H1 (cell line): ENCODE measurements at regions not wholly inside any gene's neighbourhood (a gene's known extent, or its start where the extent isn't known, plus 50 kb on each side); places are given as distances from the start of the nearest gene placed in this dataset.

Source experiments
- FOSL1 ChIP-seq: IDR thresholded peaks from 2 replicates; pipeline ENCODE4 v1.6.1; 2011; ENCODE audit warnings: mild to moderate bottlenecking, low read depth, low read length, moderate library complexity; ENCODE audit not compliant: insufficient read depth
- RAD21 ChIP-seq, 2 experiments: IDR thresholded peaks in 1 of 2; conservative IDR thresholded peaks in 1 of 2; 2 replicates each; pipeline ENCODE4 v1.6.1; 2011; ENCODE audit warnings: low read depth in 2 of 2, low read length in 2 of 2, improper control_type of control experiment in 1 of 2, inconsistent platforms in 1 of 2, mild to moderate bottlenecking in 1 of 2, moderate library complexity in 1 of 2
- SP2 ChIP-seq: IDR thresholded peaks from 2 replicates; pipeline ENCODE4 v1.6.1; 2012; ENCODE audit warnings: mild to moderate bottlenecking, low read length, inconsistent platforms

GRCh38 chr2:8193686-8194615 lies 487.9 kb upstream of the ID2 start (continued):
- peak in 1 of 2 experiments; percentile 5; a peak in 1 of 4 replicates for TF ChIP-seq RAD21 (IDR thresholded peaks at IDR 0.05 in 1 of 2, conservative IDR thresholded peaks at IDR 0.05 in 1 of 2; ENCODE audit: low read depth in 2 of 2, low read length in 2 of 2)
- no peak for TF ChIP-seq SP2
- TF ChIP-seq FOSL1 = no peak
